Liver (tissue), 8 donors: ENCODE measurements at regions not wholly inside any gene's neighbourhood (a gene's known extent, or its start where the extent isn't known, plus 50 kb on each side); places are given as distances from the start of the nearest gene placed in this dataset.

ENCODE experiments used
- DNase-seq: peaks from one replicate; pipeline ENCODE4 v3.0.0-alpha.2; 2017; ENCODE audit warnings: low spot score
- H3K27ac ChIP-seq, 2 donors: one replicate each; pipeline ENCODE4 v1.7.0; 2013; ENCODE audit warnings: inconsistent platforms in 2 of 2, low read length in 2 of 2, control low read depth in 1 of 2, low read depth in 1 of 2, mild to moderate bottlenecking in 1 of 2
- H3K27me3 ChIP-seq, 4 donors: one replicate each; pipeline versions ENCODE4 v1.6.1 to v1.7.0; 2013; ENCODE audit warnings: low read length in 3 of 4, inconsistent platforms in 1 of 4, mild to moderate bottlenecking in 1 of 4, moderate library complexity in 1 of 4; ENCODE audit not compliant: control insufficient read depth in 4 of 4, insufficient read depth in 4 of 4
- H3K36me3 ChIP-seq, 4 donors: one replicate each; pipeline versions ENCODE4 v1.6.1 to v1.7.0; 2013; ENCODE audit warnings: low read length in 3 of 4, mild to moderate bottlenecking in 3 of 4, low read depth in 1 of 4, moderate library complexity in 1 of 4; ENCODE audit not compliant: control insufficient read depth in 4 of 4, insufficient read depth in 3 of 4
- H3K4me1 ChIP-seq, 4 donors: one replicate each; pipeline versions ENCODE4 v1.6.1 to v1.7.0; 2013; ENCODE audit warnings: low read length in 3 of 4, mild to moderate bottlenecking in 3 of 4, moderate library complexity in 1 of 4; ENCODE audit not compliant: control insufficient read depth in 4 of 4, insufficient read depth in 4 of 4
- H3K4me3 ChIP-seq, 3 donors: one replicate each; pipeline versions ENCODE4 v1.6.1 to v1.7.0; 2013; ENCODE audit warnings: low read length in 3 of 3, control low read depth in 1 of 3, low read depth in 1 of 3, mild to moderate bottlenecking in 1 of 3
- H3K9ac ChIP-seq, 2 donors: one replicate each; pipeline ENCODE4 v1.7.0; 2013; ENCODE audit warnings: low read length in 2 of 2, mild to moderate bottlenecking in 2 of 2, moderate library complexity in 2 of 2, control low read depth in 1 of 2, low read depth in 1 of 2
- H3K9me3 ChIP-seq, 4 donors: one replicate each; pipeline versions ENCODE4 v1.6.1 to v1.7.0; 2013; ENCODE audit warnings: low read length in 3 of 4; ENCODE audit not compliant: control insufficient read depth in 4 of 4
- EGR1 ChIP-seq, 2 donors: IDR thresholded peaks; 2 replicates each; pipeline ENCODE4 v1.6.1; 2016 to 2018; ENCODE audit warnings: antibody characterized with exemption in 2 of 2, low read depth in 2 of 2
- FOXA1 ChIP-seq: IDR thresholded peaks from 2 replicates; pipeline ENCODE4 v1.6.1; 2016; ENCODE audit warnings: antibody characterized with exemption
- FOXA2 ChIP-seq: IDR thresholded peaks from 2 replicates; pipeline ENCODE4 v1.6.1; 2016; ENCODE audit warnings: antibody characterized with exemption
- GABPA ChIP-seq, 2 donors: IDR thresholded peaks in 1 of 2; conservative IDR thresholded peaks in 1 of 2; 2 replicates each; pipeline ENCODE4 v1.6.1; 2016; ENCODE audit warnings: antibody characterized with exemption in 2 of 2, mild to moderate bottlenecking in 1 of 2, moderate library complexity in 1 of 2
- HNF4A ChIP-seq, 2 donors: conservative IDR thresholded peaks; 2 replicates each; pipeline ENCODE4 v1.6.1; 2016; ENCODE audit warnings: antibody characterized with exemption in 2 of 2, mild to moderate bottlenecking in 2 of 2
- HNF4G ChIP-seq: IDR thresholded peaks from 2 replicates; pipeline ENCODE4 v1.6.1; 2016; ENCODE audit warnings: antibody characterized with exemption
- JUND ChIP-seq, 2 donors: IDR thresholded peaks; 2 replicates each; pipeline ENCODE4 v1.6.1; 2016; ENCODE audit warnings: antibody characterized with exemption in 2 of 2
- NR2F2 ChIP-seq: IDR thresholded peaks from 2 replicates; pipeline ENCODE4 v1.6.1; 2016; ENCODE audit warnings: antibody characterized with exemption
- RAD21 ChIP-seq, 2 donors: IDR thresholded peaks; 2 replicates each; pipeline ENCODE4 v1.6.1; 2016; ENCODE audit warnings: antibody characterized with exemption in 2 of 2, mild to moderate bottlenecking in 2 of 2
- RXRA ChIP-seq, 2 donors: IDR thresholded peaks; 2 replicates each; pipeline ENCODE4 v1.6.1; 2017 to 2018; ENCODE audit warnings: antibody characterized with exemption in 2 of 2, mild to moderate bottlenecking in 1 of 2
- SP1 ChIP-seq: IDR thresholded peaks from 2 replicates; pipeline ENCODE4 v1.6.1; 2018; ENCODE audit warnings: antibody characterized with exemption, mild to moderate bottlenecking
- TAF1 ChIP-seq: conservative IDR thresholded peaks from 2 replicates; pipeline ENCODE4 v1.6.1; 2016; ENCODE audit warnings: antibody characterized with exemption, mild to moderate bottlenecking
- YY1 ChIP-seq: IDR thresholded peaks from 2 replicates; pipeline ENCODE4 v1.6.1; 2016; ENCODE audit warnings: antibody characterized with exemption, mild to moderate bottlenecking
- WGBS: extraction: QIAGEN DNeasy Blood & Tissue Kit; methylation state at CpG from one replicate; pipeline ENCODE4 v1.1.7; 2013; 5-methylcytosine and 5-hydroxymethylcytosine counted together
- TF ChIP-seq, protein P1 (sequence below): IDR thresholded peaks from 2 replicates; pipeline ENCODE4 v1.6.1; 2016; ENCODE audit warnings: antibody characterized with exemption
- TF ChIP-seq, protein P2 (sequence below): IDR thresholded peaks from 2 replicates; pipeline ENCODE4 v1.6.1; 2016; ENCODE audit warnings: antibody characterized with exemption
- TF ChIP-seq, protein P3 (sequence below): IDR thresholded peaks from 2 replicates; pipeline ENCODE4 v1.6.1; 2016; ENCODE audit warnings: antibody characterized with exemption, mild to moderate bottlenecking
- TF ChIP-seq, protein P4 (sequence below): IDR thresholded peaks from 2 replicates; pipeline ENCODE4 v1.6.1; 2016; ENCODE audit warnings: antibody characterized with exemption
- TF ChIP-seq, protein P5 (sequence below): fragments of 150-350 bp; IDR thresholded peaks from 2 replicates; pipeline ENCODE4 v1.5.1; 2017; ENCODE audit warnings: improper control_type of control experiment, low read depth, low read length; ENCODE audit not compliant: missing input control
- donor health status: healthy.
- donor health status: healthy.
- donor health status: healthy.
- donor health status: healthy.
- donor health status: healthy.

DNA sequence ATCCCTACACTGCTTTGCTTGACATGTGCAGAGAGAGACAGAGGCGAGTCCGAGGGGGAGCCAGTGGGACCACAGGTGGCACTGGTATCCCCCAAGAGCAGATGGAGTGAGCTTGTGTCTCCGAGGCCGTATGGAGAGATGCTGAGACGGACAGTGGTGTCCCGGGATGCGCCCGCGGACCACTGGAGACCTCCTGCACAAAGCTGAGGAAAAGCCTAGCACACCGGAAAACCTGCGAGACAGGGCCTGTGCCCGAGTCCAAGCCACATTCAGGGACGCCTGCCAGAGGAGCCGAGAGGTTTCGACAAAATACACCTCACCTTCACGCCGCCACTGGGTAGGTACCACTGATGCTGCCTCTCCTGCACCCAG lies 66.0 kb upstream of the ZNF527 start:
- Histone ChIP-seq H3K27me3 (no peaks in the 10 kb centered on the region), H3K9me3 (peaks cover 27 to 49% (median 32%) of the 10 kb centered on the region in 4 donors), H3K36me3 (no peaks in the 10 kb centered on the region), H3K27ac (no peak overlapping the region), H3K9ac (no peak overlapping the region), H3K4me1 (no peaks in the 10 kb centered on the region), H3K4me3 (peak overlapping the region in 2 of 3 donors; percentile 6 to 13)
- TF ChIP-seq NR2F2 (no peak), HNF4A (conservative IDR thresholded peaks at IDR 0.05) (no peak)
- DNase-seq, result no peak
- WGBS, result 94% methylated on average over 17 of the region's 17 CpGs

DNA sequence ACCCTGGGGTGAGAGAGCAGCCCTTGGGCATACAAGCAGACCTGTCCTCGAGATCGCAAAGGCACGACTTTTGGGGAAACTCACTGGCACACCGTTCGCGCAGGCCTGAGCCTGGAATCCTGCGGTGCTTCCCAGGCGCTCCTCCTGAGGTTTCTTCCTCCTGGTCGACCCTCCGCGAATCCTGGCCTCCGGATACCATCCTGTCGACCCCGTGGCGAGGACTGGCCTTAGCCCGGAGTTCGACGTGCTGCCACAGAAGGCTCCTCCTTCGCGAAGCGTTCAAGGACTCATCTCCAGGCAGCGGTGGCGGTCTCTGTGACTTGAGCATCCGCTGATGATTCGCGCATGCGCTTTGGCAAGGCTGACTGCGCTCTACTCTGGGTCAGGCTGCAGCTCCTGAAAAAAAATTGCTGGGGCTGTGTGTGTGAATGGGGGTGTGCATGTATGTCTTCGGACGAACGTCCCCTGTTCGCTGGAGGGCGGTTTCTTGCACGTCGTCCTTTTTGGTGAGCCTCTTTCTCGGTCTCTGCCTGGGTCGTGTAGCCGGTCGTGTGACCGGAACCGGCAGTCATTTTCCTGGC lies 64.4 kb upstream of the ZNF527 start:
- 91% methylated on average over 41 of the region's 41 CpGs for WGBS
- no peaks in the 10 kb centered on the region for H3K4me1 ChIP-seq
- no peaks in the 10 kb centered on the region for H3K27me3 ChIP-seq
- no peak overlapping the region for H3K9ac ChIP-seq
- DNase-seq, result no peak
- H3K36me3 ChIP-seq, result peaks cover 0 to 2% (median 0%) of the 10 kb centered on the region in 4 donors
- peaks cover 29 to 56% (median 35%) of the 10 kb centered on the region in 4 donors for H3K9me3 ChIP-seq
- peak overlapping the region in 2 of 3 donors; percentile 23 to 26 for H3K4me3 ChIP-seq
- no peak overlapping the region for H3K27ac ChIP-seq
- TF ChIP-seq JUND (IDR thresholded peaks at IDR 0.05) (no peak), TAF1 (no peak), HNF4A (conservative IDR thresholded peaks at IDR 0.05) (no peak), RXRA (IDR thresholded peaks at IDR 0.05) (no peak), HNF4G (no peak), YY1 (no peak), SP1 (no peak), RAD21 (IDR thresholded peaks at IDR 0.05) (no peak), GABPA (IDR thresholded peaks at IDR 0.05 in 1 of 2, conservative IDR thresholded peaks at IDR 0.05 in 1 of 2) (no peak), FOXA2 (no peak), NR2F2 (no peak), FOXA1 (no peak), EGR1 (IDR thresholded peaks at IDR 0.05; ENCODE audit: low read depth in 2 of 2) (no peak)
- TF ChIP-seq, protein P1, sequence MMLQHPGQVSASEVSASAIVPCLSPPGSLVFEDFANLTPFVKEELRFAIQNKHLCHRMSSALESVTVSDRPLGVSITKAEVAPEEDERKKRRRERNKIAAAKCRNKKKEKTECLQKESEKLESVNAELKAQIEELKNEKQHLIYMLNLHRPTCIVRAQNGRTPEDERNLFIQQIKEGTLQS, result no peak
- TF ChIP-seq, protein P2, sequence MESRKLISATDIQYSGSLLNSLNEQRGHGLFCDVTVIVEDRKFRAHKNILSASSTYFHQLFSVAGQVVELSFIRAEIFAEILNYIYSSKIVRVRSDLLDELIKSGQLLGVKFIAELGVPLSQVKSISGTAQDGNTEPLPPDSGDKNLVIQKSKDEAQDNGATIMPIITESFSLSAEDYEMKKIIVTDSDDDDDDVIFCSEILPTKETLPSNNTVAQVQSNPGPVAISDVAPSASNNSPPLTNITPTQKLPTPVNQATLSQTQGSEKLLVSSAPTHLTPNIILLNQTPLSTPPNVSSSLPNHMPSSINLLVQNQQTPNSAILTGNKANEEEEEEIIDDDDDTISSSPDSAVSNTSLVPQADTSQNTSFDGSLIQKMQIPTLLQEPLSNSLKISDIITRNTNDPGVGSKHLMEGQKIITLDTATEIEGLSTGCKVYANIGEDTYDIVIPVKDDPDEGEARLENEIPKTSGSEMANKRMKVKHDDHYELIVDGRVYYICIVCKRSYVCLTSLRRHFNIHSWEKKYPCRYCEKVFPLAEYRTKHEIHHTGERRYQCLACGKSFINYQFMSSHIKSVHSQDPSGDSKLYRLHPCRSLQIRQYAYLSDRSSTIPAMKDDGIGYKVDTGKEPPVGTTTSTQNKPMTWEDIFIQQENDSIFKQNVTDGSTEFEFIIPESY, result no peak
- TF ChIP-seq, protein P3, sequence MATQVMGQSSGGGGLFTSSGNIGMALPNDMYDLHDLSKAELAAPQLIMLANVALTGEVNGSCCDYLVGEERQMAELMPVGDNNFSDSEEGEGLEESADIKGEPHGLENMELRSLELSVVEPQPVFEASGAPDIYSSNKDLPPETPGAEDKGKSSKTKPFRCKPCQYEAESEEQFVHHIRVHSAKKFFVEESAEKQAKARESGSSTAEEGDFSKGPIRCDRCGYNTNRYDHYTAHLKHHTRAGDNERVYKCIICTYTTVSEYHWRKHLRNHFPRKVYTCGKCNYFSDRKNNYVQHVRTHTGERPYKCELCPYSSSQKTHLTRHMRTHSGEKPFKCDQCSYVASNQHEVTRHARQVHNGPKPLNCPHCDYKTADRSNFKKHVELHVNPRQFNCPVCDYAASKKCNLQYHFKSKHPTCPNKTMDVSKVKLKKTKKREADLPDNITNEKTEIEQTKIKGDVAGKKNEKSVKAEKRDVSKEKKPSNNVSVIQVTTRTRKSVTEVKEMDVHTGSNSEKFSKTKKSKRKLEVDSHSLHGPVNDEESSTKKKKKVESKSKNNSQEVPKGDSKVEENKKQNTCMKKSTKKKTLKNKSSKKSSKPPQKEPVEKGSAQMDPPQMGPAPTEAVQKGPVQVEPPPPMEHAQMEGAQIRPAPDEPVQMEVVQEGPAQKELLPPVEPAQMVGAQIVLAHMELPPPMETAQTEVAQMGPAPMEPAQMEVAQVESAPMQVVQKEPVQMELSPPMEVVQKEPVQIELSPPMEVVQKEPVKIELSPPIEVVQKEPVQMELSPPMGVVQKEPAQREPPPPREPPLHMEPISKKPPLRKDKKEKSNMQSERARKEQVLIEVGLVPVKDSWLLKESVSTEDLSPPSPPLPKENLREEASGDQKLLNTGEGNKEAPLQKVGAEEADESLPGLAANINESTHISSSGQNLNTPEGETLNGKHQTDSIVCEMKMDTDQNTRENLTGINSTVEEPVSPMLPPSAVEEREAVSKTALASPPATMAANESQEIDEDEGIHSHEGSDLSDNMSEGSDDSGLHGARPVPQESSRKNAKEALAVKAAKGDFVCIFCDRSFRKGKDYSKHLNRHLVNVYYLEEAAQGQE, result no peak
- TF ChIP-seq, protein P4, sequence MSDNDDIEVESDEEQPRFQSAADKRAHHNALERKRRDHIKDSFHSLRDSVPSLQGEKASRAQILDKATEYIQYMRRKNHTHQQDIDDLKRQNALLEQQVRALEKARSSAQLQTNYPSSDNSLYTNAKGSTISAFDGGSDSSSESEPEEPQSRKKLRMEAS, result no peak
- TF ChIP-seq, protein P5, sequence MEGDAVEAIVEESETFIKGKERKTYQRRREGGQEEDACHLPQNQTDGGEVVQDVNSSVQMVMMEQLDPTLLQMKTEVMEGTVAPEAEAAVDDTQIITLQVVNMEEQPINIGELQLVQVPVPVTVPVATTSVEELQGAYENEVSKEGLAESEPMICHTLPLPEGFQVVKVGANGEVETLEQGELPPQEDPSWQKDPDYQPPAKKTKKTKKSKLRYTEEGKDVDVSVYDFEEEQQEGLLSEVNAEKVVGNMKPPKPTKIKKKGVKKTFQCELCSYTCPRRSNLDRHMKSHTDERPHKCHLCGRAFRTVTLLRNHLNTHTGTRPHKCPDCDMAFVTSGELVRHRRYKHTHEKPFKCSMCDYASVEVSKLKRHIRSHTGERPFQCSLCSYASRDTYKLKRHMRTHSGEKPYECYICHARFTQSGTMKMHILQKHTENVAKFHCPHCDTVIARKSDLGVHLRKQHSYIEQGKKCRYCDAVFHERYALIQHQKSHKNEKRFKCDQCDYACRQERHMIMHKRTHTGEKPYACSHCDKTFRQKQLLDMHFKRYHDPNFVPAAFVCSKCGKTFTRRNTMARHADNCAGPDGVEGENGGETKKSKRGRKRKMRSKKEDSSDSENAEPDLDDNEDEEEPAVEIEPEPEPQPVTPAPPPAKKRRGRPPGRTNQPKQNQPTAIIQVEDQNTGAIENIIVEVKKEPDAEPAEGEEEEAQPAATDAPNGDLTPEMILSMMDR, result no peak
